ENCODE measurements at regions not wholly inside any gene's neighbourhood (a gene's known extent, or its start where the extent isn't known, plus 50 kb on each side); places are given as distances from the start of the nearest gene placed in this dataset.

GRCh38 chr3:31004025-31004678, 109.7 kb upstream of the GADL1 start:
- no peak for DNase-seq (ENCODE audit: extremely low read depth in 1 of 2, low read depth in 1 of 2)

GRCh38 chr3:31008994-31009393, 114.5 kb upstream of the GADL1 start:
- no peak for DNase-seq (ENCODE audit: extremely low read depth in 1 of 2, low read depth in 1 of 2)

- no peak for DNase-seq (ENCODE audit: extremely low read depth in 1 of 2, low read depth in 1 of 2)
These were observed 115.4 kb upstream of the GADL1 start for GRCh38 chr3:31009881-31010280.

- DNase-seq (ENCODE audit: extremely low read depth in 1 of 2, low read depth in 1 of 2) = no peak
These were observed 116.0 kb upstream of the GADL1 start for GRCh38 chr3:31010491-31010890.

GRCh38 chr3:31011380-31011779, 116.9 kb upstream of the GADL1 start:
- no peak for DNase-seq (ENCODE audit: extremely low read depth in 1 of 2, low read depth in 1 of 2)

- DNase-seq (ENCODE audit: extremely low read depth in 1 of 2, low read depth in 1 of 2) = no peak
These were observed 118.6 kb upstream of the GADL1 start for GRCh38 chr3:31013090-31013489.

- no peak for DNase-seq (ENCODE audit: extremely low read depth in 1 of 2, low read depth in 1 of 2)
These were observed 119.4 kb upstream of the GADL1 start for GRCh38 chr3:31013843-31014242.

- DNase-seq (ENCODE audit: extremely low read depth in 1 of 2, low read depth in 1 of 2) = no peak
These were observed 120.0 kb upstream of the GADL1 start for GRCh38 chr3:31014317-31015040.

GRCh38 chr3:31016196-31016595, 121.7 kb upstream of the GADL1 start:
- no peak for DNase-seq (ENCODE audit: extremely low read depth in 1 of 2, low read depth in 1 of 2)

- no peak for DNase-seq (ENCODE audit: extremely low read depth in 1 of 2, low read depth in 1 of 2)
These were observed 128.3 kb upstream of the GADL1 start for GRCh38 chr3:31022716-31023115.

GRCh38 chr3:31025541-31025940, 131.1 kb upstream of the GADL1 start:
- DNase-seq (ENCODE audit: extremely low read depth in 1 of 2, low read depth in 1 of 2) = no peak

- no peak for DNase-seq (ENCODE audit: extremely low read depth in 1 of 2, low read depth in 1 of 2)
These were observed 132.8 kb upstream of the GADL1 start for GRCh38 chr3:31027191-31027761.

- DNase-seq (ENCODE audit: extremely low read depth in 1 of 2, low read depth in 1 of 2) = no peak
These were observed 133.5 kb upstream of the GADL1 start for GRCh38 chr3:31027914-31028313.

GRCh38 chr3:31028766-31029165, 134.3 kb upstream of the GADL1 start:
- DNase-seq (ENCODE audit: extremely low read depth in 1 of 2, low read depth in 1 of 2) = no peak

- no peak for DNase-seq (ENCODE audit: extremely low read depth in 1 of 2, low read depth in 1 of 2)
These were observed 135.2 kb upstream of the GADL1 start for GRCh38 chr3:31029706-31030105.

- no peak for DNase-seq (ENCODE audit: extremely low read depth in 1 of 2, low read depth in 1 of 2)
These were observed 141.2 kb upstream of the GADL1 start for GRCh38 chr3:31035681-31036080.

- no peak for DNase-seq (ENCODE audit: extremely low read depth in 1 of 2, low read depth in 1 of 2)
These were observed 143.8 kb upstream of the GADL1 start for GRCh38 chr3:31038086-31038739.

- no peak for DNase-seq (ENCODE audit: extremely low read depth in 1 of 2, low read depth in 1 of 2)
These were observed 144.7 kb upstream of the GADL1 start for GRCh38 chr3:31039145-31039544.

GRCh38 chr3:31041161-31041978, 146.9 kb upstream of the GADL1 start:
- no peak for DNase-seq (ENCODE audit: extremely low read depth in 1 of 2, low read depth in 1 of 2)

- DNase-seq (ENCODE audit: extremely low read depth in 1 of 2, low read depth in 1 of 2) = no peak
These were observed 148.8 kb upstream of the GADL1 start for GRCh38 chr3:31043184-31043819.
